A673 (cell line): ENCODE measurements at regions not wholly inside any gene's neighbourhood (a gene's known extent, or its start where the extent isn't known, plus 50 kb on each side); places are given as distances from the start of the nearest gene placed in this dataset.

ENCODE experiments used
- CTCF ChIP-seq: fragments of 300-800, 200-600 bp; sonication (generic); conservative IDR thresholded peaks from 2 replicates; pipeline ENCODE4 v1.5.1; 2017; ENCODE audit warnings: low read depth, mild to moderate bottlenecking, antibody characterized with exemption, low read length, moderate library complexity, mixed read lengths
- EZH2 ChIP-seq: fragments of 200-600 bp; sonication (generic); IDR thresholded peaks from 2 replicates; pipeline ENCODE4 v1.6.1; 2017; ENCODE audit warnings: borderline replicate concordance, low read depth, mild to moderate bottlenecking, mixed read lengths, antibody characterized with exemption, low read length; ENCODE audit not compliant: poor library complexity, severe bottlenecking

- TF ChIP-seq CTCF = no peak
- TF ChIP-seq EZH2 = no peak
Observed at GRCh38 chr2:137809252-137809651, 155.0 kb upstream of the HNMT start.
